GM19193 (cell line): ENCODE measurements at regions not wholly inside any gene's neighbourhood (a gene's known extent, or its start where the extent isn't known, plus 50 kb on each side); places are given as distances from the start of the nearest gene placed in this dataset.

ENCODE experiments used
- POLR2A ChIP-seq: IDR thresholded peaks from 4 replicates; pipeline ENCODE4 v1.6.1; 2011; ENCODE audit not compliant: insufficient read depth, insufficient read length; ENCODE audit errors: extremely low read depth

GRCh38 chr20:53737396-53738038 is 143.9 kb upstream of the ZNF217 start:
- no peak for TF ChIP-seq POLR2A

DNA sequence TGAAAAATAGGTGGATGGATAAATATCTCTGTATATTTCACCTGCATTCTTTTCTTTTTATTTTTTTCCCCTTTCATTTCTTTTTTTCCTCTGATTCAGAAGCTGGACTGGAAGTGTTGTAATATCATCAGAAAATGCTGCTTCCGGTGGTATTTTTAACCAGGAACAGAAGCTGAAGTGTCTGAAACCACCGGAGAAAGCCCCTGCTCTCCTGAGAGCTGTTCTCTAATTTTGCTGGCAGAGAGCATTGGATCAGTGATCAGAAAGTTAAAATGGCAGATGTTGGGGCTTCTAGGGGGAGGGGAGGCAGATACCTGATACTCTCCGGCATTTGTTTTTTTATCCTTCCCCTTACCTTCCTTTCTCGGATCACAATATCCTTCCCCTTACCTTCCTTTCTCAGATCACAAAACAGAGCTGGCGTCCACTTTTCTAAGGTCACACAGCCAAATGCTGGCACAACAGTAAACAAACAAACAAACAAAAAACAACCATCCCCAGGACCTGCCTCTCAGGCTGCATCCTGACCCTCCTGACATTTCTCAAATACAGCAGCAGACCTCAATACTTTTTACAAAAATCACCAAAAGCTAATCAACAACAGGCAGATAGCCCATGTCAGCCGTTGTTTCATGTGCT is 143.2 kb upstream of the ZNF217 start:
- no peak for TF ChIP-seq POLR2A

- TF ChIP-seq POLR2A = no peak
Observed at GRCh38 chr20:53736122-53736756, 142.6 kb upstream of the ZNF217 start.

DNA sequence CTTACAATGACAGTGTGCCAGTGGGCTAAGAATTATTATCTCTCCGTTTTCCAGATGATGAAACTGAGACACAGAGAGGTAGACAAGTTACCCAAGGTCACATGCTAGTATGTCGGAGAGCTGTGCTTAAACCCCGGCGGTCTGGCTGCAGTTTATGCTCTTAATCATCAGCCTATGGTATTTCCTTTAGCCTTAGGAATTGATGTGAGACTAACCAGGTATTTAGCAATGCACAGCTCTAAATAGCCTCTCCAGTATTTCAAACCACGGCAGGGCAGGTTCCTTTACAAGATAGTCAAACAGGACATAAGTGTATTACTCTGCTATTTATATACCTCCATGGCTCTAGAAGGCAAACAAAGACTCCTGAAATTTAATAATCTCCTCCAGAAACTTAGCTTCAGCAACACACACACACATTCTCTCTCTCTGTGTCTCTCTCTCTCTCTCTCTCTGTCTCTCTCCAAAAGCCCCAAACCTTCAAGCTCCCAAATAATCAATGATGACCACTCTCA is 142.0 kb upstream of the ZNF217 start:
- no peak for TF ChIP-seq POLR2A

DNA sequence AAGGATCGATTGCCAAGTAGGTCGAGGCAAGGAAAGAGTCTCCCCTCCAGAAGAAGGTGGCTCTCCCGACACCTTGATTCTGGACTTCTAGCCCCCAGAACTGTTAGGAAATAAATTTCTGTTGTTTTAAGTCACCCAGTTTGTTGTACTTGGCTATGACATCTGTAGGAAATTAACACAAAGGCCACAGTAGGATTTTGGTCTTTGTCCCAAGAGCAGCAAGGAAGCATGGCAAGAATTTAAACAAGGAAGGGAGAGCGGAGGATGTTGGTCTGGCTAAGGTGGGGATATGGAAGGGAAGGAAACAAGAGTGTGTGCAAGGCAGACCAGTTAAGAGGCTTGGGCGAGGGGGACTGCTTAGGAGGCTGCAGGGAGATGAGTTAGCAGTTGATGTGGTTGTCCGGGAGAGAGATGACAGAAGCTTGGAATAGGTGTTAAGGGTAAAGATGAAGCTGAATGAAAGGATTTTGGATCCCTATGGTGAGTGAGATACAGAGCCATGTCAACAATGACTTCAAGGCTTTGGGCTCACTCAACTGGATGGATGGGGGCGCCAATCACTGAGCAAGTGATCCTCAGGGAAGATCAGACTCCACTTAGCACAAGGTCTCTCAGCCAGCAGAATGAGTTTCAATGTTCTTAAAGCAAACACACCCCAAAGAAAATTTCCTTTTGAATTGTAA is 140.5 kb upstream of the ZNF217 start:
- no peak for TF ChIP-seq POLR2A

DNA sequence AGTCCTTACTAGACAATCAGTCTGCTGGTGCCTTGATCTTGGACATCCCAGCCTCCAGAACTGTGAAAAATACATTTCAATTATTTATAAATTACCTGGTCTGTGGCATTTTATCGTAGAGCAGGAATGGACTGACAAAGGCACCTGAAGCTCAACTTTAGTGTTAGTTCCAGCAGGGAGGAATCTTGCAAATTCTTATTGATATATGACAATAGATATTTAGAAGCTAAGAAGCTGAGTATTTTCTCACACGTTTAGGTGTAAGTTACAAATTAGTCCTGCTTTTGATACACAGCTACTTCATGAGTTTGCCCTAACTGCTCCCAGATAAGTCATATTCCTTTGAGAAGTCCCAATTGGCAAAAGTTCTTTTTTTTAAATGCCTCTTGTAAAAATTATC is 138.0 kb upstream of the ZNF217 start:
- no peak for TF ChIP-seq POLR2A

DNA sequence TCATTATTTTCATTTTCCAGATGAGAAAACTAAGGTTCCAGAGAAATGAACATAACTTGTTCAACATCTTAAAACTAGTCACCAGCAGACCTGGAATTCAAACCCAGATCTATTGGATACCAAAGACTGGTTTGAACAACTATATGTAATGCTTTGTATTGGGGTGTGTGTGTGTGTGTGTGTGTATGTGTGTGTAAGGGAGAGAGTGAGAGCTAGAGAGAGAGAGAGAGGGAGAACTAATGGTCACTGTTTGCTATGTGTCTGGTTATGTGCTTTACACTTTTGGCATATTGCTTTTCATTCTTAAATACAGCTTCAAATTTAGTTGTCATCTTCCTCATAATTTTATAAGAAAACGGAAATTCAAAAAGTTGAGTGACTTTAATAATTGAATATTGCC is 134.7 kb upstream of the ZNF217 start:
- TF ChIP-seq POLR2A = no peak

DNA sequence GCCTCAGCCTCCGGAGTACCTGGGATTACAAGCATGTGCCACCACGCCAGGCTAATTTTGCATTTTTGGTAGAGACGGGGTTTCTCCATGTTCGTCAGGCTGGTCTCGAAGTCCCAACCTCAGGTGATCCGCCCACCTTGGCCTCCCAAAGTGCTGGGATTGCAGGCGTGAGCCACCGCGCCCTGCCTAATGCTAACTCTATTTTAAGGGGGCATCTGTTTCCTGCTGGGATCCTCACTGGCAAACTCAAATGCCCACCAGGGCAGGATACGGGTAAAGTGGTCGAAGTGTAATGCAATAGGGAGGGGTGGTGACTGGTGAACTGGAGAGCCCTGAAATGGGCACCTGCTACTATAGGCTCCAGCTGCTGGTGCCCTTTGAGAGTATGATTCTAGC is 131.9 kb upstream of the ZNF217 start:
- TF ChIP-seq POLR2A = no peak

DNA sequence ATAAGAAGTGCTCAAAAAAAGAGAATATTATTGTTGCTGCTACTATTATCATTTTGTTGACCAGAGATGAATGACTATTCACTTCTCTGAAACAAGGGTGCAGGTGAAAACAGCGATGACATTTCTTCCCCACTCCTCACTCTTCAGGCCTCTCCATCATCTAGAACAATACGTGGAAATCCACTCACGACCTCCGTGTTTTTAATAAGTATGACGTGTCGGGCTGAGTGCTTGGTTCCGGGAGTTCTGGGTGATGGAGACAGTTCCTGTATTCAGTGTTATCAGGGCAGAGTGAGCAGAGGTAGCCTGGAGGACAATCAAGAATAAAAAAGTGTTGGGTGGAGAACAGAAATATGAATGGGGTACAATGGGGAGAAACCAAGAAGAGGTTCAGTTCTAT is 130.0 kb upstream of the ZNF217 start:
- TF ChIP-seq POLR2A = no peak

DNA sequence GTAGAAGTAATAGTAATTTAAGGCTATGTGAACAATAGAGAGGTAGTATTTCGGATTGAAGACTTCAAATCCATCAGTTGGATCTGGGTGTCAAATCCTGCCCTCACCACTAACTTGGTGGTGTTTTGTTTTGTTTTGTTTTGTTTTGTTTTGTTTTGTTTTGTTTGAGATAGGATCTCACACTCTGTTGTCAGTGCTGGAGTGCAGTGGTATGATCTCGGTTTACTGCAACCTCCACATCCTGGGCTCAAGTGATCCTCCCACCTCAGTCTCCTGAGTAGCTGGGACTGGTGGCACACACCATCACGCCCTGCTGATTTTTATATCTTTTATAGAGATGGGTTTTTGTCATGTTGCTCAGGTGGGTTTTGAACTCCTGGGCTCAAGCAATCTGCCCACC is 129.4 kb upstream of the ZNF217 start:
- no peak for TF ChIP-seq POLR2A

- no peak for TF ChIP-seq POLR2A
Observed at GRCh38 chr20:53722515-53723036, 128.9 kb upstream of the ZNF217 start.

DNA sequence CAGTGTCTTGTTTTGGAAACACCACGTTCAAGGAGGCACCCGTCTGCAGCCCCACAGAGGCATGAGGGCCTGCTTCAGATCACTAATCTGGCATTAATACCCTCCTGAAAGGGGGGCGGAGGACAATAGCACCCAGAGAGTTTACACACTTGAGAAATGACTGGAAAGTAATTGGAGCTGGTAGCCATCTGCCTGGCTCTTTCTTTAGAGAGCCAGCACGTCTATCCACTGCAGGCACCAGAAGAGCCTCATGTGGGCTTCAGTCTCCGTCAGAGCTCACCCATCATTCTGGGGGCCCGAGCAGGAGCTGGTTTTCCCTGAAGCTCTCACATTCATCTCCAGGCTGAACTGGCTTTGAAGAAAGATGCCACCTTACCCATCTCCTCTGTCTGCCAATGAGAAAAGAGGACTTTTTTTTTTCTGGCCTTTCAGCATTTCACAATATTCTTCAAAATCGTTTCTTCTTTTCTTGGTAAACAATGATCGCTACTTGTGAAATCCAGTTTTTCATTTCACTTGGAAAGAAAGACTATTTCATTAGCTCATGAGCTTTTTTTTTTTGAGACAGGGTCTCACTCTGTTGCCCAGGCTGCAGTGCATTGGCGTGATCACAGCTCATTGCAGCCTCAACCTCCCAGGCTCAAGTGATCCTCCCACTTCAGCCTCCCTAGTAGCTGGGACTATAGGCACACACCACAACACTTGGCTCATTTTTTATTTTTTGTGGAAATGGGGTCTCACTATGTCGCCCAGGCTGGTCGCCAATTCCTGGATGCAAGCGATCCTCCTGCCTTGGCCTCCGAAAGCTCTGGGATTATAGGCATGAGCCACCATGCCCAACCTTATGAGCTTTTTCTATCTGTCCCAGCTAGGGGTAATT is 124.7 kb upstream of the ZNF217 start:
- TF ChIP-seq POLR2A = no peak

DNA sequence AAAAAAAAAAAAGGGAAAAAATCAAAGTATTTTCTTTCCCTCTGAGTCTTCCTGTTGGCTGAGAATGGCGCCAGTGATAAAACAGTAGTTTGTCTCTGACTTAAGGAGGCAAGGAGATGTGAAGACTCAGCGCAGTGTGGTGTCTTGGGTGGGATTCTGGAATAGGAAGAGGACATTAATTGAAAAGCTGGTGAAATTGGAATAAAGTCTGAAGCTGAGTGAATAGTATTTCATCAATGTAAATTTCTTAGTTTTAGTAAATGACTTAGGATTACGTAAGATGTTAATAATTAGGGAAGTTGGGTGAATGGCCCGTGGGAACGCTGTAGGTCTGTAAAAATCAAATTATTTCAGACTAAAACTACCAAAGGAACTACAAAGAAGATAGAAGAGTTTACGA is 122.8 kb upstream of the ZNF217 start:
- TF ChIP-seq POLR2A = no peak

DNA sequence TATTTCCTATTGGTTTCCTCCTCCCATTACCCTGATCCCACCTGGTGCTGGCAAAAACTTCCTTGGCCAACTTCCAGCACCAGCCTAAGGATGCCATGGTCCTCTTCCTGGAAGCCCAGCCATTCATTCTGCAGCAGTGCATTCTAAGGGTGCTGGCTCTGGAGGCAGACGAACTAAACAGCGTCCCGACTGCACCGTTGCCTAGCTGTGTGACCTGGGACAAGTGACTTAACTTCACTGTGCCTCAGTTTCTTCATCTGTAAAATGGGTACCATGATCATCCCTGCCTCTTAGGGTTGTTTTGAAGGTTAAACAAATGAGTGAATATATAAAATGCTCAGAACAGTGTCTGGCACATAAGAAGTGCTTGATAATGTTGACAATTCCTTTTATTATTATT is 120.9 kb upstream of the ZNF217 start:
- TF ChIP-seq POLR2A = no peak

DNA sequence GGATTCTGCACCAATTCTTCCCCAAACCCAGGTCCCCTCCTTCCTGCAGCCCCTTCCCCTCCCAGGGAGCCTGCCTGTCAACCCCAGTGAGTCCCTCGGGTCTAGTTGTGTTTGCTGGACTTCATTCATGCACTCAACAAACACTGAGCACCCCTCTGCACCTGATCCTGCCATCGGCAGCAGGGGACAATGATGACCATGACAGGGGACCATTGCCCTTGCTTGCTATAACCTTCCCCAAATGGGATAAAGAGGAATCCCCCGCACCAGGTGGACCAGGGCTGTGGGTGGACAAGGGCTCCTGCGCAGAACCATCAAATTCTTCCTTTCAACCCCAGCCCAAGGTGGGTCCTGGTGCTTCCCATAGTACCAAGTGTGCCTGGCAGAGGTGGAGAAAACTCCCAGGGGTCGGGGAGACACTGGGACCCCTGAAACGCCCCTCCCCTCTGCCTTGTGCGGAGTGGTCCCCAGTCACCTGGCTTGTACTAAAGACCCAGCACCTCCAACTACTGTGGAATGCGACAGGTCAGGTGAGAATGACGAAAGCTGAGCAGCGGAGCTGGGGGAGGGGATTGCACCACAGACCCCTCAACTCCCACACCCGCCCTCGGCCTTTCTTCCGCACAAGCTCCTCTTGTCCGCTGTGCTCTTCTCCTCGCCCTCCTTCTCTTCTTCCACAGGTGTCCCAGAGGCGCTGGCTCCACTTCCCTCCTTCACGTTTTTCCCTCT is 119.9 kb upstream of the ZNF217 start:
- no peak for TF ChIP-seq POLR2A
